ENCODE measurements at regions not wholly inside any gene's neighbourhood (a gene's known extent, or its start where the extent isn't known, plus 50 kb on each side); places are given as distances from the start of the nearest gene placed in this dataset.
A peak's percentile ranks its signal among the peaks of the same experiment; 100 is the strongest.

DNA sequence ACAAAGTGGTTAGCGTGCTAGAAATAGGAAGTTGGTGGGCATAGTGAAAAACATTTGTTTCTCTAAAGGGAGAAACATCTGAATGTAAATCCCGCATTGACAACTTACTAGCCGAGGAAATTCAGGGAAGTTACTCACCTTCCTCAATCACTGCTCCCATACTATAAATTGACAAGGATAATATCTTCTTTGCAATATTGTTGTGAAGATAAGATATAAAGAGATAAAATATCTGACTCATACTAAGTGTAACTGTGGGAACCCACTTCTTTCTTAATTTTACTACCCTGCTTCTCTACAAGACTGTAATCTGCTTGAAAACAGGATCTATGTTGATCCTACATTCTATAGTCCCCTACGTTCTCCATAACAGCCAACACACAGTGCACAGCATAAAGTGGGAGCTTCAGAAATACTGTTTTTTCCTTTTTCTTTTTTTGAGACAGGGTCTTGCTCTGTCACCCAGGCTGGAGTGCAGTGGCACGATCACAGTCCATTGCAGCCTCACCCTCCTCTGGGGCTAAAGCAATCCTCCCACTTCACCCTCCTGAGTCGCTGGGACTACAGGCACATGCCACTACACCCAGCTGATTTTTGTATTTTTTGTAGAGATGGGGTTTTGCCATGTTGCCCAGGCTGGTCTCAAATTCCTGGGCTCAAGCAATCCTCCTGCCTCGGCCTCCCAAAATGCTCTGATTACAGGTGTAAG lies 57.4 kb upstream of the C1orf21 start:
- Histone ChIP-seq H3K36me3 (ENCODE audit: control insufficient read depth in 2 of 2, insufficient read depth in 2 of 2, low read length in 2 of 2) (no peaks in the 10 kb centered on the region), H3K27ac (ENCODE audit: low read depth in 2 of 2, low read length in 2 of 2) (peak overlapping the region in 1 of 2 donors; percentile 21), H3K4me1 (ENCODE audit: control insufficient read depth in 2 of 2, insufficient read depth in 2 of 2, low read length in 2 of 2) (peaks cover 2 to 18% of the 10 kb centered on the region in 2 donors), H3K27me3 (ENCODE audit: control insufficient read depth in 2 of 2, insufficient read depth in 2 of 2, low read length in 2 of 2) (no peaks in the 10 kb centered on the region), H3K9ac (ENCODE audit: low read depth in 1 of 2, low read length in 2 of 2) (no peak overlapping the region), H3K9me3 (ENCODE audit: control insufficient read depth in 2 of 2, low read length in 2 of 2) (no peaks in the 10 kb centered on the region), H3K4me3 (ENCODE audit: low read length in 2 of 2) (no peak overlapping the region)

DNA sequence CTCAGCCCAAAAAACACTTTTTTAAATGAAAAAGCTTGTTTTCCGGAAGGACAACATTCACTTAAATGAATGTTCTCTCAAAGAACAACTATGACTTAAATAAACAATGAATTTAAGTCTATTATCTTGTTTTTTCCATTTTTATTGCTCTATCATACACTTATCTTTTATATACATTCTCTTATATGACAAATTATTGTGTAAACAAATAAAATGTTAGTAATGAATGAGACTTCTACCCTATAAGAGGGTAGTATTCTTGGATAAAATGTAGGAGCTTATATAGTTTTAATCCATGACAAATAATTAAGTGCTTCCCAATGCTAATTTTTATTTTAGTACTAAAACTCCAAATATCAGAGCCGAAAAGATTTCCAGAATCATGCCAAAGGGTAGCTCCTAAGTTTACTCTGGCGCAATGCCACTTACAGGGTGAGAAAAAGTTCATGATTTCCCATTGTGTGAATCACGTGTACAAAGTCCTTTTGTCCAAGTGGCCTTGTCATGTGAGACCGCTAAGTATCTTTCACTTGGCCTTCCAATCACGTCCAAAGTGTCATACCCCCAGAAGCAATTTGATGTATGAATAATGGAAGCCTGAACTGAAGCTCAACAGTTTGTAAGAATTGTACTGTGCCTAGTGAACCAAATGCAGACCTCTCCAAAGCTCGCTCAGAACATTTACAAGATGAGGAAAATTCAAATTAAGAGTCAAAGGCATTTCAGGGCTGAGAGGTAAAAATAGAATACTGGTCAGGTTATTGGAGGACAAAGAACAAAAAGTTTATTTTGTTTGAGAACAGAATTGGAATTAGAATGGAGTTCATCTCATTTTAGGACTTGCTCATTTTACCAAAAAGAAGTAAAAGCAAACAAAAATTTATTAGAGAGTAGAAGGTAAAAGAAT lies 56.6 kb upstream of the C1orf21 start:
- Histone ChIP-seq H3K27me3 (ENCODE audit: control insufficient read depth in 2 of 2, insufficient read depth in 2 of 2, low read length in 2 of 2) (no peaks in the 10 kb centered on the region), H3K36me3 (ENCODE audit: control insufficient read depth in 2 of 2, insufficient read depth in 2 of 2, low read length in 2 of 2) (no peaks in the 10 kb centered on the region), H3K9me3 (ENCODE audit: control insufficient read depth in 2 of 2, low read length in 2 of 2) (no peaks in the 10 kb centered on the region), H3K27ac (ENCODE audit: low read depth in 2 of 2, low read length in 2 of 2) (peak overlapping the region in 1 of 2 donors; percentile 21), H3K4me3 (ENCODE audit: low read length in 2 of 2) (no peak overlapping the region), H3K9ac (ENCODE audit: low read depth in 1 of 2, low read length in 2 of 2) (no peak overlapping the region), H3K4me1 (ENCODE audit: control insufficient read depth in 2 of 2, insufficient read depth in 2 of 2, low read length in 2 of 2) (peaks cover 2 to 18% of the 10 kb centered on the region in 2 donors)

DNA sequence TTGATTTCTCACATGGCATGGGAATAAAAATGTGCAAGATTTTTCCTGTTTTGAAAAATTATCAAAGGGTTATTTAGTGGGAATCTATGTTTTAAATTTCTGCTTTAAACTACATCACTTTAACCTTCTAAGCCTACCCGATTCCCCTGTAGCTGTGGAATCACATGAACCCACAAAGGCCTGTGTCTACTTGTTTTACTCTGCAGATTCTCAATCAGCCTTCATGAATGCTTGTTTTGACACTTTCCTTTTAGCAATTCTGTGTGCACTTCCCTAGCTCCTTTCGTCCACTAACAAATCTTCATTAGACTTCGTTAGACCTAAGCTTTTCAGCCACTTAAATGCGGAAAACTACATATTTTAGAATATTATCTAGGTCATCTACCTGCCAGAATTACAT lies 56.0 kb upstream of the C1orf21 start:
- no peak overlapping the region for H3K9ac ChIP-seq (ENCODE audit: low read depth in 1 of 2, low read length in 2 of 2)
- no peak overlapping the region for H3K27ac ChIP-seq (ENCODE audit: low read depth in 2 of 2, low read length in 2 of 2)

More for the DNA sequence above, 56.0 kb upstream of the C1orf21 start:
- H3K36me3 ChIP-seq (ENCODE audit: control insufficient read depth in 2 of 2, insufficient read depth in 2 of 2, low read length in 2 of 2), result no peaks in the 10 kb centered on the region
- no peaks in the 10 kb centered on the region for H3K9me3 ChIP-seq (ENCODE audit: control insufficient read depth in 2 of 2, low read length in 2 of 2)
- no peaks in the 10 kb centered on the region for H3K27me3 ChIP-seq (ENCODE audit: control insufficient read depth in 2 of 2, insufficient read depth in 2 of 2, low read length in 2 of 2)
- no peak overlapping the region for H3K4me3 ChIP-seq (ENCODE audit: low read length in 2 of 2)
- peaks cover 2 to 18% of the 10 kb centered on the region in 2 donors for H3K4me1 ChIP-seq (ENCODE audit: control insufficient read depth in 2 of 2, insufficient read depth in 2 of 2, low read length in 2 of 2)

Data from mucosa of rectum (tissue), 2 donors.